PC-9 (cell line): ENCODE measurements at regions not wholly inside any gene's neighbourhood (a gene's known extent, or its start where the extent isn't known, plus 50 kb on each side); places are given as distances from the start of the nearest gene placed in this dataset.

ENCODE experiments used
- BruUV-seq: library from RNA; stranded (reverse); fragments of 400-500 nt; replicated peaks from 2 replicates; lab custom pipeline; 2021; lab: Mats Ljungman, UMichigan
- CTCF ChIA-PET: fragments of 300-600 bp; sonication (Branson Sonifier 250); formaldehyde crosslinking; loops from one replicate; lab custom pipeline; 2022; ENCODE audit warnings: antibody characterized with exemption; lab: Charles Lee
- POLR2A ChIA-PET: fragments of 300-600 bp; sonication (Branson Sonifier 250); formaldehyde crosslinking; loops from one replicate; lab custom pipeline; 2022; ENCODE audit warnings: antibody characterized with exemption; ENCODE audit not compliant: unreplicated experiment; lab: Charles Lee
- DNase-seq, 2 experiments: peaks; one replicate each; pipeline versions ENCODE4 v3.0.0 to v3.0.0-alpha.2; 2015 to 2022; ENCODE audit warnings: mixed read lengths in 1 of 2
- H2AFZ ChIP-seq: fragments of 200-600 bp; sonication (generic); 2 replicates; pipeline ENCODE4 v1.8.1; 2017; ENCODE audit warnings: antibody characterized with exemption
- H3F3A ChIP-seq: fragments of 200-600 bp; sonication (generic); 2 replicates; pipeline ENCODE4 v1.8.1; 2017; ENCODE audit warnings: antibody characterized with exemption, mild to moderate bottlenecking, low read depth; ENCODE audit not compliant: insufficient read depth
- H3K27ac ChIP-seq: fragments of 200-600 bp; sonication (generic); 2 replicates; pipeline ENCODE4 v1.6.1; 2016; ENCODE audit warnings: mixed run types
- H3K27me3 ChIP-seq: fragments of 200-600 bp; sonication (generic); 2 replicates; pipeline ENCODE4 v1.6.1; 2016; ENCODE audit warnings: low read depth, mixed run types; ENCODE audit not compliant: insufficient read depth
- H3K36me3 ChIP-seq: fragments of 200-600 bp; sonication (generic); 2 replicates; pipeline ENCODE4 v1.6.1; 2016; ENCODE audit warnings: low read depth, mixed run types
- H3K4me1 ChIP-seq: fragments of 200-600 bp; sonication (generic); replicated peaks from 2 replicates; pipeline ENCODE4 v1.6.1; 2016; ENCODE audit warnings: mixed run types; ENCODE audit not compliant: insufficient read depth
- H3K4me2 ChIP-seq: fragments of 200-600 bp; sonication (generic); 2 replicates; pipeline ENCODE4 v1.6.1; 2017; ENCODE audit warnings: mixed run types
- H3K4me3 ChIP-seq: fragments of 200-600 bp; sonication (generic); 2 replicates; pipeline ENCODE4 v1.6.1; 2016; ENCODE audit warnings: mixed run types
- H3K79me2 ChIP-seq: fragments of 200-600 bp; sonication (generic); 2 replicates; pipeline ENCODE4 v1.6.1; 2017; ENCODE audit warnings: low read depth, mixed run types
- H3K9me2 ChIP-seq: fragments of 200-600 bp; sonication (generic); 2 replicates; pipeline ENCODE4 v1.8.1; 2017; ENCODE audit warnings: mild to moderate bottlenecking; ENCODE audit not compliant: insufficient read depth
- H3K9me3 ChIP-seq: fragments of 200-600 bp; sonication (generic); 2 replicates; pipeline ENCODE4 v1.8.1; 2016; ENCODE audit warnings: low read depth; ENCODE audit not compliant: insufficient read depth
- H4K20me1 ChIP-seq: fragments of 200-600 bp; sonication (generic); 2 replicates; pipeline ENCODE4 v1.8.1; 2017; ENCODE audit not compliant: insufficient read depth
- EZH2 ChIP-seq: fragments of 200-600 bp; sonication (generic); IDR thresholded peaks from 2 replicates; pipeline ENCODE4 v1.8.0; 2017; ENCODE audit warnings: antibody characterized with exemption, low read depth
- intact Hi-C: fragments of 100-400 bp; cut with micrococcal nuclease; formaldehyde crosslinking; loops from one replicate; pipeline ENCODE4 v1.10.0; 2022; ENCODE audit not compliant: unreplicated experiment
- TF ChIP-seq, protein P1 (sequence below): fragments of 200-600 bp; sonication (generic); conservative IDR thresholded peaks from 2 replicates; pipeline ENCODE4 v1.6.1; 2017; ENCODE audit warnings: mixed run types, antibody characterized with exemption, mild to moderate bottlenecking, moderate library complexity

DNA sequence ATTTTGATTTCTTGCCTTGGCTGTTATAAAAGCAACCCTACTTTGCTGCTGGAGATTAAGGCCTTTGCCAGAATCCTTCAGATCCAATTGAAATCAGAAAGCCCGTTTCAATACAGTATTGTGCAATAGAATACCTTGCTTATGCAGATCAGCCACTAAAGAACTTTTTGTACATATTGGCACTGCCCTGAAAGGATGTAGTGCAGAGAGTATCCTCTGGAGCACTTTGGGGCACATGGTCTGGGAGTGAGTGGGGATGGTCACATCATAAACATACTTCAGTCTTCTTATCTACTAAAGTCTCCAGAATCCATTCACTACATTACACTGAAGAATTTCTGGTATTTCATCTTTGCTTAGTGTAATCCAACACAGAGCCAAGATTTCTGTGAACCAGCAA lies 189.0 kb downstream of the CENPF start:
- TF ChIP-seq, protein P1, sequence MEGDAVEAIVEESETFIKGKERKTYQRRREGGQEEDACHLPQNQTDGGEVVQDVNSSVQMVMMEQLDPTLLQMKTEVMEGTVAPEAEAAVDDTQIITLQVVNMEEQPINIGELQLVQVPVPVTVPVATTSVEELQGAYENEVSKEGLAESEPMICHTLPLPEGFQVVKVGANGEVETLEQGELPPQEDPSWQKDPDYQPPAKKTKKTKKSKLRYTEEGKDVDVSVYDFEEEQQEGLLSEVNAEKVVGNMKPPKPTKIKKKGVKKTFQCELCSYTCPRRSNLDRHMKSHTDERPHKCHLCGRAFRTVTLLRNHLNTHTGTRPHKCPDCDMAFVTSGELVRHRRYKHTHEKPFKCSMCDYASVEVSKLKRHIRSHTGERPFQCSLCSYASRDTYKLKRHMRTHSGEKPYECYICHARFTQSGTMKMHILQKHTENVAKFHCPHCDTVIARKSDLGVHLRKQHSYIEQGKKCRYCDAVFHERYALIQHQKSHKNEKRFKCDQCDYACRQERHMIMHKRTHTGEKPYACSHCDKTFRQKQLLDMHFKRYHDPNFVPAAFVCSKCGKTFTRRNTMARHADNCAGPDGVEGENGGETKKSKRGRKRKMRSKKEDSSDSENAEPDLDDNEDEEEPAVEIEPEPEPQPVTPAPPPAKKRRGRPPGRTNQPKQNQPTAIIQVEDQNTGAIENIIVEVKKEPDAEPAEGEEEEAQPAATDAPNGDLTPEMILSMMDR: no peak
- no peak for TF ChIP-seq EZH2
- H3F3A ChIP-seq: no peaks in the 10 kb centered on the region
- H3K27ac ChIP-seq: no peak overlapping the region
- intact Hi-C loops: no loop called here
- H3K27me3 ChIP-seq: no peaks in the 10 kb centered on the region
- H4K20me1 ChIP-seq: no peaks in the 10 kb centered on the region
- H2AFZ ChIP-seq: no peak overlapping the region
- no peaks in the 10 kb centered on the region for H3K79me2 ChIP-seq
- H3K4me2 ChIP-seq: no peak overlapping the region
- no peak for DNase-seq
- H3K9me3 ChIP-seq: no peaks in the 10 kb centered on the region
- POLR2A ChIA-PET: no interaction called here
- CTCF ChIA-PET: no interaction called here
- no peaks in the 10 kb centered on the region for H3K36me3 ChIP-seq
- no peak overlapping the region for H3K4me3 ChIP-seq
- no TSS peak for BruUV-seq
- H3K9me2 ChIP-seq: no peaks in the 10 kb centered on the region; the same call in 1 of the 2 replicates
- no peaks in the 10 kb centered on the region for H3K4me1 ChIP-seq

DNA sequence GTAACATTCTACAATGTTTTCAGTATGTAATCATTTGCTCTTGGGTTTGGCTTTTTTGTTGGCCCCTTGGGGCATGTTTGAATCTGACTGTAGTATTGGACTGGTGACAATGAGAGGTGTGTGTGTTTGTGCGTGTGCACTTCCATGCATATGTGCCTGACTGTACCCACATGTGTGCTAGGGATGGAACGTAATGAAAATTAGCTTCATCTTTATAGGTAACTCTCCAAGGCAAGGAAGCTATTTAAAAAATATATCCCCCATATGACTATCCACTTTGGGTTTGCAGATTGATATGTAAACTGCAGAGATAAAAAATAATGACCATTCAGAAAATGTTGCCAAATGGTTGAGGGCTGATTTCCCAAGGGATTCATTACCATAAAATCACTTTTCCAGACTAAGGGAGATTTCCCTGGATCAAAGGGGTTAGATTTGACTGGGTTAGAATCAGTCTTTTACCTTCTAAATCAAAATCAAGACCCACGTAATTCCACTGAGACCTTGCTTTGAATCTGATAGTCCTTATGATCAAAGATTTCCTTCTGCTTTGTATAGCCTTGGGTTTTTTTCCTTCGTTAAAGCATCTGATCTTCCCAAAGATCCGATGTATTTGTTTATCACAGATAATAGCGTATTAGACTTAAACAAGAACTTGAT lies 189.7 kb downstream of the CENPF start:
- BruUV-seq: no TSS peak
- Histone ChIP-seq H3K27me3 (no peaks in the 10 kb centered on the region), H3K9me2 (no peaks in the 10 kb centered on the region; the same call in 1 of the 2 replicates), H2AFZ (no peak overlapping the region), H3K36me3 (no peaks in the 10 kb centered on the region), H3K4me1 (no peaks in the 10 kb centered on the region), H3F3A (no peaks in the 10 kb centered on the region), H3K4me2 (no peak overlapping the region), H3K4me3 (no peak overlapping the region), H3K9me3 (no peaks in the 10 kb centered on the region), H4K20me1 (no peaks in the 10 kb centered on the region), H3K79me2 (no peaks in the 10 kb centered on the region), H3K27ac (no peak overlapping the region)
- TF ChIP-seq, protein P1: no peak
- no peak for TF ChIP-seq EZH2
- ChIA-PET CTCF (no interaction called here), POLR2A (no interaction called here)
- intact Hi-C loops: no loop called here
- DNase-seq: no peak

DNA sequence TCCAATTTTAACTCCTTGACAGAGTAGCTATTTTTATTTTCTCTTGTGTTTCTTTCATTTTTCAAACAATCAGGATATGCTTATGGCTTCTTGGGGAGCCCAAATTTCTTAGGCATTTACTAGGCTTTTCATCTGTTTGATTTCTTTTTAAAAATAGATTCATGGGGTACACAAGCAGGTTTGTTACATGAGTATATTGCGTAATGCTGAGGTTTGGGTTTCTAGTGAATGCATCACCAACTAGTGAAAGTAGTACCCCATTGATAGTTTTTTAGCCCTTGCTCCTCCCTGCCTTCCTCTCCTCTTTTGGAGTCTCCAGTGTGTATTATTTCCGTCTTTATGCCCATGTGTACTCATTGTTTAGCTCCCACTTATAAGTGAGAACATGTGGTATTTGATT lies 190.7 kb downstream of the CENPF start:
- no TSS peak for BruUV-seq

More for the DNA sequence above, 190.7 kb downstream of the CENPF start:
- ChIA-PET POLR2A (no interaction called here), CTCF (no interaction called here)
- no peaks in the 10 kb centered on the region for H3K9me3 ChIP-seq
- no peaks in the 10 kb centered on the region for H3K4me1 ChIP-seq
- no peaks in the 10 kb centered on the region for H3K36me3 ChIP-seq
- no peaks in the 10 kb centered on the region for H3F3A ChIP-seq
- H3K27ac ChIP-seq: no peak overlapping the region
- no peaks in the 10 kb centered on the region for H4K20me1 ChIP-seq
- no peak overlapping the region for H3K4me2 ChIP-seq
- intact Hi-C loops: no loop called here
- DNase-seq: no peak
- no peak overlapping the region for H2AFZ ChIP-seq
- no peaks in the 10 kb centered on the region for H3K27me3 ChIP-seq
- H3K4me3 ChIP-seq: no peak overlapping the region
- H3K79me2 ChIP-seq: no peaks in the 10 kb centered on the region
- H3K9me2 ChIP-seq: no peaks in the 10 kb centered on the region; the same call in 1 of the 2 replicates
- TF ChIP-seq EZH2: no peak
- TF ChIP-seq, protein P1: no peak
